GM12878 (cell line): ENCODE measurements at regions not wholly inside any gene's neighbourhood (a gene's known extent, or its start where the extent isn't known, plus 50 kb on each side); places are given as distances from the start of the nearest gene placed in this dataset.

ENCODE experiments used
- ATAC-seq: fragments of 200-7000 bp; cut with Tn5 transposase; 3 replicates; pipeline ENCODE4 v1.9.1; 2020; ENCODE audit warnings: mild to moderate bottlenecking, moderate library complexity
- BruUV-seq: library from RNA; stranded (reverse); fragments of 400-500 nt; replicated peaks from 2 replicates; lab custom pipeline; 2021; lab: Mats Ljungman, UMichigan
- CTCF ChIA-PET: fragments of 300-600 bp; sonication (Branson Sonifier 250); formaldehyde crosslinking; extraction: SDS; loops from one replicate; lab custom pipeline; 2021; ENCODE audit warnings: inconsistent platforms; lab: Yijun Ruan, JAX
- POLR2A ChIA-PET: fragments of 350-600 bp; formaldehyde crosslinking; extraction: SDS; loops from one replicate; lab custom pipeline; 2021; ENCODE audit warnings: inconsistent platforms; lab: Charles Lee
- RAD21 ChIA-PET: fragments of 300-600 bp; sonication (Branson Sonifier 250); formaldehyde crosslinking; loops from one replicate; lab custom pipeline; 2023; ENCODE audit warnings: antibody characterized with exemption; ENCODE audit not compliant: unreplicated experiment; lab: Charles Lee
- SMC1A ChIA-PET: fragments of 300-600 bp; sonication (Branson Sonifier 250); formaldehyde crosslinking; loops from one replicate; lab custom pipeline; 2023; ENCODE audit not compliant: unreplicated experiment, uncharacterized antibody; lab: Charles Lee
- DNase-seq: peaks from one replicate; pipeline ENCODE4 v3.0.0-alpha.2; 2011; ENCODE audit warnings: low read depth, low spot score
- FAIRE-seq: peaks from 3 replicates; lab custom pipeline; 2011; peaks lifted over from hg19 to GRCh38; lab: Jason Lieb, UNC
- H2AFZ ChIP-seq: 2 replicates; pipeline ENCODE4 v1.6.0; 2011; ENCODE audit warnings: low read depth, low read length, control low read depth; ENCODE audit not compliant: control insufficient read depth
- H3K27ac ChIP-seq: 2 replicates; pipeline ENCODE4 v1.5.1; 2011; ENCODE audit warnings: control low read depth; ENCODE audit not compliant: control insufficient read depth, insufficient read depth
- H3K27me3 ChIP-seq, 2 experiments: replicated peaks in 1 of 2; 2 replicates each; pipeline versions ENCODE4 v1.6.0 to v1.6.1; 2011; ENCODE audit warnings: low read length in 1 of 2; ENCODE audit not compliant: control insufficient read depth in 2 of 2, insufficient read depth in 2 of 2
- H3K36me3 ChIP-seq, 2 experiments: 2 replicates each; pipeline ENCODE4 v1.5.1; 2011; ENCODE audit warnings: low read length in 1 of 2; ENCODE audit not compliant: control insufficient read depth in 2 of 2, insufficient read depth in 2 of 2
- H3K4me1 ChIP-seq: 2 replicates; pipeline ENCODE4 v1.6.1; 2011; ENCODE audit warnings: mild to moderate bottlenecking, low read length, moderate library complexity, mixed read lengths; ENCODE audit not compliant: control insufficient read depth, insufficient read depth
- H3K4me2 ChIP-seq: 2 replicates; pipeline ENCODE4 v1.6.0; 2011; ENCODE audit warnings: control low read depth; ENCODE audit not compliant: control insufficient read depth, insufficient read depth
- H3K4me3 ChIP-seq: fragments of 200-600 bp; sonication (generic); 2 replicates; pipeline ENCODE4 v1.5.1; 2016
- H3K79me2 ChIP-seq: 2 replicates; pipeline ENCODE4 v1.6.0; 2011; ENCODE audit warnings: low read length; ENCODE audit not compliant: control insufficient read depth, insufficient read depth
- H3K9ac ChIP-seq: 2 replicates; pipeline ENCODE4 v1.8.0; 2011; ENCODE audit warnings: low read length, control low read depth, mixed read lengths; ENCODE audit not compliant: control insufficient read depth, insufficient read depth
- H3K9me3 ChIP-seq: replicated peaks from 3 replicates; pipeline ENCODE4 v1.5.1; 2011; ENCODE audit warnings: mild to moderate bottlenecking, low read length; ENCODE audit not compliant: control insufficient read depth, insufficient read depth
- H4K20me1 ChIP-seq: 2 replicates; pipeline ENCODE4 v1.6.0; 2011; ENCODE audit not compliant: control insufficient read depth, insufficient read depth
- BCL11A ChIP-seq: IDR thresholded peaks from 2 replicates; pipeline ENCODE4 v1.6.1; 2011; ENCODE audit warnings: low read depth, low read length
- CBFB ChIP-seq: IDR thresholded peaks from 2 replicates; pipeline ENCODE4 v1.6.1; 2016; ENCODE audit warnings: antibody characterized with exemption, low read depth
- CHD4 ChIP-seq: fragments of 200-600 bp; sonication (generic); IDR thresholded peaks from 2 replicates; pipeline ENCODE4 v1.6.1; 2016; ENCODE audit warnings: mild to moderate bottlenecking
- HCFC1 ChIP-seq: fragments of 150-350 bp; IDR thresholded peaks from 2 replicates; pipeline ENCODE4 v1.6.1; 2014; ENCODE audit warnings: low read length
- JUND ChIP-seq: IDR thresholded peaks from 2 replicates; pipeline ENCODE4 v1.6.1; 2012; ENCODE audit warnings: low read depth, mild to moderate bottlenecking, low read length, improper control_type of control experiment, moderate library complexity
- POU2F2 ChIP-seq: IDR thresholded peaks from 3 replicates; pipeline ENCODE4 v1.6.1; 2011; ENCODE audit warnings: low read depth, mild to moderate bottlenecking, low read length, borderline replicate concordance
- RAD21 ChIP-seq: IDR thresholded peaks from 2 replicates; pipeline ENCODE4 v1.6.1; 2011; ENCODE audit warnings: mild to moderate bottlenecking, low read depth, low read length, moderate library complexity; ENCODE audit not compliant: insufficient read depth
- RFX5 ChIP-seq: IDR thresholded peaks from 2 replicates; pipeline ENCODE4 v1.6.1; 2011; ENCODE audit warnings: low read depth, low read length, improper control_type of control experiment
- SMAD5 ChIP-seq: IDR thresholded peaks from 2 replicates; pipeline ENCODE4 v1.6.1; 2016; ENCODE audit warnings: antibody characterized with exemption, low read depth
- SREBF2 ChIP-seq: IDR thresholded peaks from 2 replicates; pipeline ENCODE4 v1.6.1; 2012; ENCODE audit warnings: mild to moderate bottlenecking, low read length
- SUZ12 ChIP-seq: fragments of 200-600 bp; sonication (generic); IDR thresholded peaks from one replicate; pipeline ENCODE4 v1.6.1; 2018; ENCODE audit warnings: antibody characterized with exemption, mild to moderate bottlenecking; ENCODE audit not compliant: unreplicated experiment
- TBL1XR1 ChIP-seq: IDR thresholded peaks from 2 replicates; pipeline ENCODE4 v1.6.1; 2012; ENCODE audit warnings: low read depth, low read length, improper control_type of control experiment
- ZNF24 ChIP-seq: fragments of 450-650 bp; IDR thresholded peaks from 2 replicates; pipeline ENCODE4 v1.6.1; 2017; ENCODE audit warnings: antibody characterized with exemption, mild to moderate bottlenecking
- ZZZ3 ChIP-seq: IDR thresholded peaks from 2 replicates; pipeline ENCODE4 v1.6.1; 2011; ENCODE audit warnings: low read depth; ENCODE audit not compliant: control insufficient read depth, insufficient read length
- in situ Hi-C: fragments of 300-500 bp; cut with MboI; formaldehyde crosslinking; loops from 9 replicates; pipeline ENCODE4 v1.14.3; 2018; ENCODE audit warnings: mixed read lengths
- intact Hi-C: fragments of 100-400 bp; cut with micrococcal nuclease; formaldehyde crosslinking; loops from one replicate; pipeline ENCODE4 v1.14.2; 2022; ENCODE audit not compliant: unreplicated experiment
- TF ChIP-seq, protein P1 (sequence below): fragments of 450-650 bp; IDR thresholded peaks from 2 replicates; pipeline ENCODE4 v1.6.1; 2017; ENCODE audit warnings: mild to moderate bottlenecking
- TF ChIP-seq, protein P2 (sequence below): IDR thresholded peaks from 2 replicates; pipeline ENCODE4 v1.6.1; 2011; ENCODE audit warnings: low read depth, low read length, improper control_type of control experiment, borderline replicate concordance
- TF ChIP-seq, protein P3 (sequence below): fragments of 450-650 bp; IDR thresholded peaks from 2 replicates; pipeline ENCODE4 v1.6.1; 2018; ENCODE audit warnings: borderline replicate concordance, mild to moderate bottlenecking; ENCODE audit not compliant: partially characterized antibody

DNA sequence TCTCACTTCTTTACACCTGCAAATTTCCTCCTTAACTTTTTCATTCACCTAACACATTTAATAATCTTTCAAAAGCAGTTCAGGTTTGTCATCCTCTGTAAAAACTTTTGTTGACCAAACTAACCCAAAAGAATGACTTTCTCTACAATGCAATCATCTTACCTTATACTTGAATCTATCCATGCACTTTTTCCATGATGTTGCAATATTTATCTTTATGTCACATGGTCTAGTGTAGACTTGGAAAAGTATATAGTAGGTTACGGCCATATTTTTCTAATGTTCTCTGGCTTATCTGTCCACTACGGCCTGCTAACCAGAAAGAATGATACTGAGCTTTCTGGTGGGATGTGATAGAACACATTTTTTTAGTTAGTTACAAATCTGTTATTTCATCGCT is 431.0 kb upstream of the SOX9 start (continued):
- TF ChIP-seq, protein P1, sequence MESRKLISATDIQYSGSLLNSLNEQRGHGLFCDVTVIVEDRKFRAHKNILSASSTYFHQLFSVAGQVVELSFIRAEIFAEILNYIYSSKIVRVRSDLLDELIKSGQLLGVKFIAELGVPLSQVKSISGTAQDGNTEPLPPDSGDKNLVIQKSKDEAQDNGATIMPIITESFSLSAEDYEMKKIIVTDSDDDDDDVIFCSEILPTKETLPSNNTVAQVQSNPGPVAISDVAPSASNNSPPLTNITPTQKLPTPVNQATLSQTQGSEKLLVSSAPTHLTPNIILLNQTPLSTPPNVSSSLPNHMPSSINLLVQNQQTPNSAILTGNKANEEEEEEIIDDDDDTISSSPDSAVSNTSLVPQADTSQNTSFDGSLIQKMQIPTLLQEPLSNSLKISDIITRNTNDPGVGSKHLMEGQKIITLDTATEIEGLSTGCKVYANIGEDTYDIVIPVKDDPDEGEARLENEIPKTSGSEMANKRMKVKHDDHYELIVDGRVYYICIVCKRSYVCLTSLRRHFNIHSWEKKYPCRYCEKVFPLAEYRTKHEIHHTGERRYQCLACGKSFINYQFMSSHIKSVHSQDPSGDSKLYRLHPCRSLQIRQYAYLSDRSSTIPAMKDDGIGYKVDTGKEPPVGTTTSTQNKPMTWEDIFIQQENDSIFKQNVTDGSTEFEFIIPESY: no peak

DNA sequence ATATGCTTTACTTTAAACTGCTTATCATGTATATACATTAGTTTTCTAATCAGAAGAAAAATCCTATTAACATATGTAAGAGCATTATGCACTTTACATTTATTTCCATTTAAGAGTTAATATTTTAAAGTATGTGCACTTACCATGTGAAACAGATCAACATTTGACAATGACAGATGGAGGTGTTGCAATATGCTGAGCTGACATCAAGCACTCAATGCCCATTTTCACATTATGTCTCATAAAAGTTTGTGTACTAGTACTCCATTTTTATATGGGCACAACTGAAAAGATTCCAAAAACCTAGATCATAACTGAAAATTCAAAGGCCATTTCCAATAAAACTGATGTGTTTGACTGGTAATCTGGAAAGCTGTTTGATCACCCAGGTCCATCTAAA is 420.9 kb upstream of the SOX9 start:
- TF ChIP-seq CHD4 (no peak), SUZ12 (no peak), RFX5 (no peak), JUND (no peak), SMAD5 (no peak), TBL1XR1 (no peak), HCFC1 (no peak), RAD21 (no peak), POU2F2 (no peak), CBFB (no peak), BCL11A (no peak), SREBF2 (no peak), ZZZ3 (no peak), ZNF24 (no peak)
- TF ChIP-seq, protein P2, sequence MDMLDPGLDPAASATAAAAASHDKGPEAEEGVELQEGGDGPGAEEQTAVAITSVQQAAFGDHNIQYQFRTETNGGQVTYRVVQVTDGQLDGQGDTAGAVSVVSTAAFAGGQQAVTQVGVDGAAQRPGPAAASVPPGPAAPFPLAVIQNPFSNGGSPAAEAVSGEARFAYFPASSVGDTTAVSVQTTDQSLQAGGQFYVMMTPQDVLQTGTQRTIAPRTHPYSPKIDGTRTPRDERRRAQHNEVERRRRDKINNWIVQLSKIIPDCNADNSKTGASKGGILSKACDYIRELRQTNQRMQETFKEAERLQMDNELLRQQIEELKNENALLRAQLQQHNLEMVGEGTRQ: no peak
- TF ChIP-seq, protein P3, sequence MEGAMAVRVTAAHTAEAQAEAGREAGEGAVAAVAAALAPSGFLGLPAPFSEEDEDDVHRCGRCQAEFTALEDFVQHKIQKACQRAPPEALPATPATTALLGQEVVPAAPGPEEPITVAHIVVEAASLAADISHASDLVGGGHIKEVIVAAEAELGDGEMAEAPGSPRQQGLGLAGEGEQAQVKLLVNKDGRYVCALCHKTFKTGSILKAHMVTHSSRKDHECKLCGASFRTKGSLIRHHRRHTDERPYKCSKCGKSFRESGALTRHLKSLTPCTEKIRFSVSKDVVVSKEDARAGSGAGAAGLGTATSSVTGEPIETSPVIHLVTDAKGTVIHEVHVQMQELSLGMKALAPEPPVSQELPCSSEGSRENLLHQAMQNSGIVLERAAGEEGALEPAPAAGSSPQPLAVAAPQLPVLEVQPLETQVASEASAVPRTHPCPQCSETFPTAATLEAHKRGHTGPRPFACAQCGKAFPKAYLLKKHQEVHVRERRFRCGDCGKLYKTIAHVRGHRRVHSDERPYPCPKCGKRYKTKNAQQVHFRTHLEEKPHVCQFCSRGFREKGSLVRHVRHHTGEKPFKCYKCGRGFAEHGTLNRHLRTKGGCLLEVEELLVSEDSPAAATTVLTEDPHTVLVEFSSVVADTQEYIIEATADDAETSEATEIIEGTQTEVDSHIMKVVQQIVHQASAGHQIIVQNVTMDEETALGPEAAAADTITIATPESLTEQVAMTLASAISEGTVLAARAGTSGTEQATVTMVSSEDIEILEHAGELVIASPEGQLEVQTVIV: no peak
- Histone ChIP-seq H3K9me3 (no peaks in the 10 kb centered on the region), H3K9ac (no peak overlapping the region), H2AFZ (no peak overlapping the region), H3K79me2 (no peaks in the 10 kb centered on the region), H3K36me3 (no peaks in the 10 kb centered on the region), H3K27ac (no peak overlapping the region), H3K4me3 (no peak overlapping the region), H3K27me3 (no peaks in the 10 kb centered on the region), H3K4me2 (no peak overlapping the region), H3K4me1 (no peaks in the 10 kb centered on the region), H4K20me1 (no peaks in the 10 kb centered on the region)
- intact Hi-C loops: no loop called here
- ATAC-seq (no peak), FAIRE-seq (no peak), DNase-seq (no peak)
- ChIA-PET POLR2A (no interaction called here), SMC1A (interaction anchor here (0.7 to 1.2 kb wide), 3 partner anchors 12 to 76 kb away, joined by 3 to 4 read pairs (median 3); no protein-coding TSS in a partner anchor), CTCF (interaction anchor here (0.9 kb wide), 1 partner anchor 227 kb away, joined by 4 read pairs; no protein-coding TSS in a partner anchor), RAD21 (no interaction called here)
- in situ Hi-C loops: no loop called here
- no TSS peak for BruUV-seq
